Muscle of back (tissue), 3 donors: ENCODE measurements at regions not wholly inside any gene's neighbourhood (a gene's known extent, or its start where the extent isn't known, plus 50 kb on each side); places are given as distances from the start of the nearest gene placed in this dataset.
A peak's percentile ranks its signal among the peaks of the same experiment; 100 is the strongest.

Source experiments
- DNase-seq, 3 donors: peaks; one replicate each; pipeline versions ENCODE4 v3.0.0 to v3.0.0-alpha.2; 2013

DNA sequence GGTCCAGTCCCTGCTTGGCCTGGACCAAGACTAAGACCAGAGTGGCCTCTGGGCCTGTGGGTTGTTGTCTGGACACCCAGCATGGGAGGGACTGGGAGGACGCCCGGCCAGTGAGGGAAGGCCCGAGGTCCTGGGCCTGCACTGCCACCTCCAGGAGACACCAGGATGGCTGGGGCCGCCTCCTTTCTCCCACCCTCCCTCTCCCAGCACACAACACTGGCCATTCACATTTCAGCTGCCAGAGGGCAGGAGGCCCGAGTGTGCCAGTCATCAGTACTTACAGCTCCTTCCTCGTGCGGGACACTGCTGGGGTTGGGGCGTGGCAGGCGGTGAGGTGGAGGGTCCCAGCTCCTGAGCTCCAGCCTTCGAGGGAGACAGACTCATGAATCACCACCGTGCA, 133.5 kb downstream of the ASB1 start:
- no peak for DNase-seq

DNA sequence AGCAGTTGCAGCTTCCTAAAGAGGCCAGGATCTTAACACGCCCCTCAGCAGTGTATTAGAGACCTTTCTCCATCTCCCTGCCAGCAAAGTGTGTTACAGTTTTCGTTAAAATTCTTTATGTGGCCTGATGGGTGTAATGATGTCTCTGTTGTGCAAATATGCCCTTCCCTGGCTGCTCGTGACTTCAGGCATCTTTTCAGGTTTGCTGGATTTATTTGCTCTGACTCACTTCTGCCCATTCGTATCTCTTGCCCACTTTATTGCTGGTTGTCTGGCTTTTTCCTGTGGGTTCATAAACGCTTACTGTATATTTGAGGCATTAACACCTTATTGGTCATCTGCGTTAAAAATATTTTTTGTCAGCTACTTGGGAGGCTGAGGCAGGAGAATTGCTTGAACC, 134.5 kb downstream of the ASB1 start:
- no peak for DNase-seq

DNA sequence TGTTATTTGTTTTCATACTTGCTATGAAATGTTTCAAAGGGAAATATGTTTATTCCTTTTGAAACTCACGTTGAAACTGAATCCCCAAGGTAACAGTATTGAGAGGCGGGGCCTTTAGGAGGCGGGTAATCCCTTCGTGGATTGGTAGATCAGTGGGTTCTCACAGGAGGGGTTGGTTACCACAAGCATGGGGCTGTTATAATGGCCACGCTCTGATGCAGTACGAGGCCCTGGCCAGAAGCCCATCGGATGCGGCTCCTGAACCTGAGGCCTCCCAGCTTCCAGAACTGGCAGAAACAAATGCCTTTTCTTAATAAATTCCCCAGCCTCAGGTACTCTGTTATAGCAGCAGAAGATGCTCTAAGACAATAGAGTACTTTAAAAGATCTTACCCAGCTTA, 135.7 kb downstream of the ASB1 start:
- DNase-seq: no peak

GRCh38 chr2:238563551-238563950, 136.8 kb downstream of the ASB1 start:
- peak in 1 of 3 donors; percentile 18 for DNase-seq

- DNase-seq: no peak
Measured at GRCh38 chr2:238564286-238564920, 137.7 kb downstream of the ASB1 start.

GRCh38 chr2:238565031-238565430, 138.3 kb downstream of the ASB1 start:
- DNase-seq: no peak

DNA sequence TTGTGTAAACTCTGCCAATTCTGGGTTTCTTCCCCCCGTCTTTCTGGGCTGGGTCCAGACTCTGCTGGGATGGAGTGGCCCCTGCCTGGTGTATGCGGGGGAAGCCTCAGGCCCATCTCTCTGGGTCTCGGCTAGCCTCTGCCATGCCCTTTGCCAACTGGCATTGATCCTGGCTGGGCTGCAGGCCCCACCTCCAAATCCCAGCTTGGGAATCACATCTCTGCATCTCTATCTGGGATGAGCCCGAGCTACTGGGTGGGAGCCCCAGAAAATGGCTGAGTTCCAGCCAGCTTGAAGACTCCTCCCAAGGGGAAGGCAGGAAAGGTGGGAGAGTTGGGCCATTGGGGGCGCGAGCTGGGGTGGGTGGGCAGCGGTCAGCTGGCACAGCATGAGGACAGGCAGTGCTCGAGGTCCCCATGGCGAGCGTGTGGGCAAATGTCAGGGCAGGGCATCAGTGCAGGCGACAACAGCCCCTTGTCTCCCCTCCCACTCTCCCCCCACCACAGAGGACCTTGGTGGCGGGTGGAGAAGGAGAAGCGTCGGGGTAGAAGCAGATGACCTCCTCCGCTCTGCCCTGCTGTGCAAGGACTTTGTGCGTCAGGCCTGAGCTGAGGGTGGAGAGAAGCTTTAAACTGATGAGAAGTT, 139.4 kb downstream of the ASB1 start:
- peak in 1 of 3 donors; percentile 20 for DNase-seq

DNA sequence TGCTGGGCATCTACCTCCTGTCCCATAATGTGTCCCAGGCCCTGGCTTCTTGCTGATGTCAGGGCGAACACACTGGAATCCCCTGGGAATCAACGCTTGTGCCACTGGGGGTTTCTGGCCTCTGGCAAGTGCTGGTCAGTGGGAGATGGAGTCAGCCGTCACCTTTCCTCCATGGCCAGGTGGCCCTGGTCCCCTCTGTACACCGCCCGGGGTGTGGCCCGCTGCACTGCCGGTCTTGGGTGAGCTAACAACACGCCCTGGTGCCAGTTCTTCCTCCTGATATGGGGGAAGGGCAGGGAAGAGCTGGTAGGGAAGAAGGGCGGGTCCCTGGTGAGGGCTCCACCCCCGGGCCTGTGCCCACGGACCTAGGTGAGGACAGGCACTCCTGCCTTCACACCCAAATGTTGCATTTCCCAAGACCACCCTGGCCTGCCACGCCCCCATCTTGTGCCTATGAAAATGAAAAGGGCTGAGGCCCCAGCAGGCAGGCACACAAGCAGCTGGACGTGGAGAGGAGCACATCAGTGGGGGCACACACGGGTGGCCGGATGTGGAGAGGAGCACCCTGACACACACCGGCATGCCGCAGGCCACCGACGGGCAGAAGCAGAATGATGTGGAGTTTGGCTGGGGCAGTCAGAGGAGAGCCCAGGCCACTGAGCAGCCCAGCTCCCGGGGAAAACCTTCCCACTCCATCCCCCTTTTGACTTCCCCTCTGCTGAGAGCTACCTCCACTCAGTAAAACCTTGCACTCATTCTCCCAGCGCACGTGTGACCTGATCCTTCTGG, 140.5 kb downstream of the ASB1 start:
- DNase-seq: no peak

- DNase-seq: no peak
Measured at GRCh38 chr2:238567996-238568395, 141.3 kb downstream of the ASB1 start.

GRCh38 chr2:238568455-238569440, 142.0 kb downstream of the ASB1 start:
- peak in 1 of 3 donors; percentile 19 for DNase-seq

DNA sequence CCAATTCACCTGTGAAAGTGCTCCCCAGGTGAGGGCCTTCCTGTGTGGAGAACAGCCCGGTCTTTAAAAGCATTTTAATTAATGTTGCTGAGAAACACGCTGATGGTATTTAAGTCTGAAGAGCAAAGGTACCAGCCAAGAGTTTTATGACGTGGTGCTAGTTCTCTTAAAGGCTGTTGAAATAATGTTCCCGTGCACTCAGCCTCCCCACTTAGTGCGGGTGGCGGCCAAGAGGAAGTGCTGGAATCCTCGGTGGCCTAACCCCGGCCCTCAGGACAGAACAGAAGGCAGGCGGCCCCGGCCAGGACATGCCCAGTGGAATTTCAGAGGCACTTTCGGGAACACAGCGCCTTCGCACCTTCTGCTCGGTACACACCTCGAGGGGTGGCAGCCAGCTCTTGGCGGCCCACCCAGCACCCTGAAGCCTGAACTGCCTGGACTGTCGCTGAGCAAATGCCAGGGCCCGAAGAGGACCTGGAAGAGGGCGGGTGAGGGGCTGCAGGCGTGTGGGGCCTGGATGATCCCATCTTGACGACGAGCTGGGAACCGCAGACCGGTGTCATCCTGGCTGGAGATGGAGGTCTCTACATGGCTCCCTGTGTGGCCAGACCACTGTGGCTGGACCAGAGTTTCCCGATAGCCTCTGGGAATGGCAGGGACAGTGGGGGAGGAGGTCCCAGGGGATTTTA, 142.9 kb downstream of the ASB1 start:
- peak in 1 of 3 donors; percentile 54 for DNase-seq

DNA sequence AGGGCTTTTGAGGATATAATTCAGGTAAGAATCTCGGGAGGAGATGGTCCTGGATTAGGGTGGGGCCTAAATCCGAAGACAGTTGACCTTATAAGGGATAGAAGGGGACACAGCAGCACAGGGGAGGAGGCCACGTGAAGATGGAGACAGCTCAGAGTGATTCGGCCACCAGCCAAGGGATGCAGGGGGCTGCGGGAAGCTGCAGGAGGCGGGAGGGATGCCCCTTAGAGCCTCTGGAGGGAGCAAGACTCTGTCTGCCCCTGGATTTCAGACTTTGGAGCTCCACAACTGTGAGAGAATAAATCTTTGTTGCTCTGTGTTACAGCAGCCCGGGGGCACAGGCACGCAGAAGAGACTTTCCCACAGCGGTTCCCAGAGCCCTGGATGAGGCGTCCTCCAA, 143.7 kb downstream of the ASB1 start:
- DNase-seq: no peak

DNA sequence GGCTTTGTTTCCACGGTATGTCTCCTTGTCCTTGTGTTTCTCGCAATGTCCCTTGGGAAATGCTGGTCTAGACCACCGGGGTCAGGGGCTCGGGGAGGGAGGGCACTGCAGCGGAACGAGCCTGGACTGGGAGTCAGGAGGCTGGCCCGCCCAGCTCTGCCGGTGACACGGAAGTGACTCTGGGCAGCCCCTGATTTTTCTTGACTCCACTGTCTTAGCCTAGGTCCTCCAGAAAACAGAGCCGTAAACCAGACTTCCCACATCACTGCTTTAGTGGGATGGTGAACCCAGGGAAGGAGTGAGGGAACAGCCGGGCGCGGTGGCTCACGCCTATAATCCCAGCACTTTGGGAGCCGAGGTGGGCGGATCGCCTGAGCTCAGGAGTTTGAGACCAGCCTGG, 144.2 kb downstream of the ASB1 start:
- no peak for DNase-seq

DNA sequence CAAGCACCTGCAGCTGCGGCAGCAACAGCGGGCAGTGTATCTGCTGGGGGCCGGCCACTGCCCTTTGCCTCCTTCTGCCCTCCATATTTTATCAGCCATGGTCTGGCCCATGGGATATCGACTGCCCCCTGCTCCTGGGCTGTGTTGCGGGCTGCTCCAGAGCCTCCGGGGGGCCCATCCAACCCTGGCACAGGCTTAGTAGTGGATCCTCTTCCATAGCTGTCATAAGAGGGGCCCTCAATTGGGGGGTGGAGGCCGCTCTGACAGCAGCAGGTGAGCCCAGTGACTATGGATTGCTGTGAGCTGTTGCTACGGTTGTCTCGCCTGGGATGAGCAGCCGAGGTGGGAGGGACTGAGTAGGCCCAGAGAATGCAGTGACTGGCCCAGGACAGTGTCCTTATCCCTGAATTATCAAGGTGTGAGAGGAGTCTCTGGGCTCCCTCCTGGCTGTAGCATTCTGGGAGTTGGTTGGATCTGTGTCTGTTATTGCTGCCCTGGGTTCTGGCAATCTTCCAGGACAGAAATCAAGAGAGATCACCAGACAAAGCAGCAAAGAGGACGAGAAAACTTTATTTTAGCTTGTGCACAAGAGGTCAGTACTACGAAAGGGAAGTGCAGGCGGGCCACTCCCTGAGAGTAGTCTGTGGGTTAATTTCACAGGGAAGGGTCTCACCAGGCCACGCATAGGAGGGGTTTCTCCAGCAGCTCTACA, 145.1 kb downstream of the ASB1 start:
- DNase-seq: peak in 1 of 3 donors; percentile 24

- DNase-seq: no peak
Measured at GRCh38 chr2:238573065-238573778, 146.5 kb downstream of the ASB1 start.

DNA sequence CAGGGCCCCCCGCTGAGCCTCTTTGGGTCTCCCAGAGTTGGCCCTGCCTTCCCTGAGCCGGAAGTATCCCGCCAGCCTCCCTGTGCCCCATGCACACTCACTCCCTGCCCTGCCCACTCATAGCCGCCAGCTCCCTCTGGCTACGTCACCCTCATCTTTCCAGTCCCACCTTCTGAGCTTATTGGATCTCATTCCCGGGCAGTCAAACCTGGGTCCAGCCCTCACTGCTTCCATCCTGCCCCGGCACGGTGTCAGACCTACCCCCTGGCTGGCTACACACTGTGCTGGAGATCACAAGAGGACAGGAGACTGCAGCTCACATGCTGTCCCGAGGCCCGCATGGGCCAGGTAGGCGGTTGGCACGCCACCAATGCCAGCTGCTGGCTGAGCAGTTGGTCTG, 147.2 kb downstream of the ASB1 start:
- DNase-seq: no peak

- no peak for DNase-seq
Measured at GRCh38 chr2:238574490-238575271, 148.0 kb downstream of the ASB1 start.

DNA sequence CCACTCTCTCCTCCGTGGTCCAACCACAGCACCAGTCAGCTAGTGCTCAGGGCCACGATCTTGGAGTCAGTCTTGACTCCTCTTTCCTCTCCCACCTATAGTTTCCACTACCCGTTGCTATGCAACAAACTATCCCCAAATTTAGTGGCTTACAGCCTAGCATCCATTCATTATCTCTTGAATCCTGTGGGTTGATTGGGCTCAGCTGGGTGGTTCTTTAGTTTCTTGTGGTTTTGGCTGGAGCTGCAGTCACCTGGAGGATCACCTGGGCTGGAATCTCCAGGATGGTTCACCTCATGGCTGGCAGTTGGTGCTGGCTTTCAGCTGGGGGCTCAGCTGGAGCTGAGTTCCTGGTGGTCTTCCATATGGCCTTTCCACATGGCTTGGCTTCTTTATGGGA, 149.9 kb downstream of the ASB1 start:
- DNase-seq: no peak

- no peak for DNase-seq
Measured at GRCh38 chr2:238578256-238578655, 151.5 kb downstream of the ASB1 start.
